ENCODE measurements at regions not wholly inside any gene's neighbourhood (a gene's known extent, or its start where the extent isn't known, plus 50 kb on each side); places are given as distances from the start of the nearest gene placed in this dataset.
A peak's percentile ranks its signal among the peaks of the same experiment; 100 is the strongest.
"Not testable (repeated sequence)": the region's sequence is repeated elsewhere in the genome, so short reads cannot be mapped to it uniquely, and the experiment has no call there.

- DNase-seq (ENCODE audit: low spot score) = no peak
Measured at GRCh38 chr4:64969081-64969480, 559.8 kb upstream of the TECRL start.

GRCh38 chr4:64967286-64967685 lies 558.0 kb upstream of the TECRL start:
- DNase-seq (ENCODE audit: low spot score) = no peak

- DNase-seq (ENCODE audit: low spot score) = no peak
Measured at GRCh38 chr4:64960516-64960915, 551.3 kb upstream of the TECRL start.

GRCh38 chr4:64940698-64941097 lies 531.4 kb upstream of the TECRL start:
- DNase-seq (ENCODE audit: low spot score) = no peak

GRCh38 chr4:64935469-64936001 lies 526.3 kb upstream of the TECRL start:
- DNase-seq (ENCODE audit: low spot score) = no peak

GRCh38 chr4:64911846-64912245 lies 502.6 kb upstream of the TECRL start:
- no peak for DNase-seq (ENCODE audit: low spot score)

GRCh38 chr4:64903986-64904385 lies 494.7 kb upstream of the TECRL start:
- no peak for DNase-seq (ENCODE audit: low spot score)

- DNase-seq (ENCODE audit: low spot score) = no peak
Measured at GRCh38 chr4:64899563-64899962, 490.3 kb upstream of the TECRL start.

- not testable (repeated sequence) for DNase-seq (ENCODE audit: low spot score)
Measured at GRCh38 chr4:64899030-64899429, 489.8 kb upstream of the TECRL start.

- DNase-seq (ENCODE audit: low spot score) = no peak
Measured at GRCh38 chr4:64897683-64898082, 488.4 kb upstream of the TECRL start.

- no peak for DNase-seq (ENCODE audit: low spot score)
Measured at GRCh38 chr4:64895031-64895430, 485.8 kb upstream of the TECRL start.

- DNase-seq (ENCODE audit: low spot score) = no peak
Measured at GRCh38 chr4:64893205-64893604, 484.0 kb upstream of the TECRL start.

GRCh38 chr4:64889906-64890610 lies 480.8 kb upstream of the TECRL start:
- DNase-seq (ENCODE audit: low spot score) = no peak

GRCh38 chr4:64883087-64883807 lies 474.0 kb upstream of the TECRL start:
- peak; percentile 32 for DNase-seq (ENCODE audit: low spot score)

GRCh38 chr4:64882311-64883086 lies 473.2 kb upstream of the TECRL start:
- DNase-seq (ENCODE audit: low spot score) = peak; percentile 45

- DNase-seq (ENCODE audit: low spot score) = no peak
Measured at GRCh38 chr4:64880557-64880956, 471.3 kb upstream of the TECRL start.

GRCh38 chr4:64876021-64876420 lies 466.8 kb upstream of the TECRL start:
- no peak for DNase-seq (ENCODE audit: low spot score)

- DNase-seq (ENCODE audit: low spot score) = no peak
Measured at GRCh38 chr4:64870558-64870957, 461.3 kb upstream of the TECRL start.

- no peak for DNase-seq (ENCODE audit: low spot score)
Measured at GRCh38 chr4:64857815-64858214, 448.6 kb upstream of the TECRL start.

GRCh38 chr4:64857198-64857597 lies 447.9 kb upstream of the TECRL start:
- DNase-seq (ENCODE audit: low spot score) = no peak

- no peak for DNase-seq (ENCODE audit: low spot score)
Measured at GRCh38 chr4:64846417-64846816, 437.2 kb upstream of the TECRL start.

- DNase-seq (ENCODE audit: low spot score) = no peak
Measured at GRCh38 chr4:64829749-64830148, 420.5 kb upstream of the TECRL start.

- no peak for DNase-seq (ENCODE audit: low spot score)
Measured at GRCh38 chr4:64824591-64824990, 415.3 kb upstream of the TECRL start.

Data from activated CD4-positive, alpha-beta T cell treated with anti-CD3 and anti-CD28 coated beads, Interleukin-2, Interleukin-4, amounts not matched to agents 100 ng/mL and 50 ng/mL, durations not matched to agents 16 hours and 8 hours (primary cell).